22Rv1 (cell line): ENCODE measurements at regions not wholly inside any gene's neighbourhood (a gene's known extent, or its start where the extent isn't known, plus 50 kb on each side); places are given as distances from the start of the nearest gene placed in this dataset.

Experiments
- H3K27ac ChIP-seq: fragments of 450-650 bp; 2 replicates; pipeline ENCODE4 v1.5.1; 2017
- CTCF ChIP-seq: fragments of 450-650 bp; IDR thresholded peaks from 2 replicates; pipeline ENCODE4 v1.5.1; 2017; ENCODE audit warnings: mild to moderate bottlenecking
- ZFX ChIP-seq: fragments of 450-650 bp; IDR thresholded peaks from 2 replicates; pipeline ENCODE4 v1.6.1; 2017; ENCODE audit warnings: antibody characterized with exemption, borderline replicate concordance

- TF ChIP-seq CTCF, result no peak
- no peak for TF ChIP-seq ZFX
- H3K27ac ChIP-seq, result no peak overlapping the region
These were observed 82.6 kb upstream of the GYPA start for GRCh38 chr4:144223149-144223548.

- H3K27ac ChIP-seq, result no peak overlapping the region
- TF ChIP-seq ZFX (no peak), CTCF (no peak)
These were observed 83.1 kb upstream of the GYPA start for GRCh38 chr4:144223661-144224060.

GRCh38 chr4:144259285-144259684 lies 118.8 kb upstream of the GYPA start:
- no peak overlapping the region for H3K27ac ChIP-seq
- TF ChIP-seq CTCF (no peak), ZFX (no peak)

GRCh38 chr4:144267084-144267483 lies 126.6 kb upstream of the GYPA start:
- no peak overlapping the region for H3K27ac ChIP-seq
- TF ChIP-seq ZFX (no peak), CTCF (no peak)

- no peak for TF ChIP-seq CTCF
- TF ChIP-seq ZFX, result no peak
- no peak overlapping the region for H3K27ac ChIP-seq
These were observed 140.2 kb upstream of the GYPA start for GRCh38 chr4:144280688-144281087.

GRCh38 chr4:144283526-144283925 lies 143.0 kb upstream of the GYPA start:
- no peak overlapping the region for H3K27ac ChIP-seq
- no peak for TF ChIP-seq CTCF
- TF ChIP-seq ZFX, result no peak

- no peak overlapping the region for H3K27ac ChIP-seq
- TF ChIP-seq ZFX, result no peak
- TF ChIP-seq CTCF, result no peak
These were observed 143.5 kb upstream of the GYPA start for GRCh38 chr4:144284026-144284425.
